Keratinocyte (primary cell): ENCODE measurements at regions not wholly inside any gene's neighbourhood (a gene's known extent, or its start where the extent isn't known, plus 50 kb on each side); places are given as distances from the start of the nearest gene placed in this dataset.
"Not testable (repeated sequence)": the region's sequence is repeated elsewhere in the genome, so short reads cannot be mapped to it uniquely, and the experiment has no call there.

Experiments
- CTCF ChIP-seq, 3 experiments: IDR thresholded peaks in 1 of 3; conservative IDR thresholded peaks in 1 of 3; optimal IDR thresholded peaks in 1 of 3; 2 replicates in 2 of 3; 3 replicates in 1 of 3; pipeline versions ENCODE3 to v1.5.1; 2011; ENCODE audit warnings: low read length in 3 of 3, mild to moderate bottlenecking in 3 of 3, moderate library complexity in 2 of 3, control low read depth in 1 of 3, inconsistent platforms in 1 of 3; ENCODE audit not compliant: insufficient read depth in 2 of 3; ENCODE audit errors: extremely low read depth in 1 of 3
- EZH2 ChIP-seq: IDR thresholded peaks from one replicate; pipeline ENCODE4 v1.6.1; 2012; ENCODE audit warnings: inconsistent platforms, mild to moderate bottlenecking, low read length, moderate library complexity

- not testable (repeated sequence) for TF ChIP-seq CTCF (optimal IDR thresholded peaks at IDR 0.05 in 1 of 3, IDR thresholded peaks at IDR 0.05 in 1 of 3, conservative IDR thresholded peaks at IDR 0.05 in 1 of 3; ENCODE audit: extremely low read depth in 1 of 3, insufficient read depth in 2 of 3, low read length in 3 of 3); EZH2
Measured at GRCh38 chr15:20342601-20343394, 198.8 kb downstream of the GOLGA6L6 start.
